ENCODE measurements at regions not wholly inside any gene's neighbourhood (a gene's known extent, or its start where the extent isn't known, plus 50 kb on each side); places are given as distances from the start of the nearest gene placed in this dataset.

GRCh38 chr10:62911210-62911963, 95.2 kb upstream of the EGR2 start:
- no peak for DNase-seq
- intact Hi-C loops (cut with DNase I): no loop called here
- Histone ChIP-seq H3K4me3 (no peak overlapping the region), H3K27ac (no peak overlapping the region), H3K9me3 (no peaks in the 10 kb centered on the region), H3K27me3 (no peaks in the 10 kb centered on the region), H3K36me3 (no peaks in the 10 kb centered on the region), H3K4me1 (peaks cover 0 to 15% (median 1%) of the 10 kb centered on the region in 3 donors)
- 79 to 88% methylated on average over 9 to 11 of the region's 11 CpGs for WGBS, 2 donors
- TF ChIP-seq CTCF (IDR thresholded peaks at IDR 0.05) (no peak), POLR2A (IDR thresholded peaks at IDR 0.05) (no peak)

- 60 to 61% methylated on average over 8 of the region's 8 CpGs for WGBS, 2 donors
- DNase-seq: no peak
- no peak overlapping the region for H3K4me3 ChIP-seq
- no peak for TF ChIP-seq CTCF (IDR thresholded peaks at IDR 0.05)
- no peak for TF ChIP-seq POLR2A (IDR thresholded peaks at IDR 0.05)
- H3K36me3 ChIP-seq: no peaks in the 10 kb centered on the region
- no peaks in the 10 kb centered on the region for H3K9me3 ChIP-seq
- intact Hi-C loops (cut with DNase I): no loop called here
- H3K27me3 ChIP-seq: no peaks in the 10 kb centered on the region
- H3K4me1 ChIP-seq: no peaks in the 10 kb centered on the region
- no peak overlapping the region for H3K27ac ChIP-seq
These were observed 91.5 kb upstream of the EGR2 start for GRCh38 chr10:62907470-62908212.

- no peak overlapping the region for H3K4me3 ChIP-seq
- intact Hi-C loops (cut with DNase I): no loop called here
- H3K36me3 ChIP-seq: no peaks in the 10 kb centered on the region
- 73 to 85% methylated on average over 5 of the region's 5 CpGs for WGBS, 2 donors
- H3K4me1 ChIP-seq: no peaks in the 10 kb centered on the region
- no peak for DNase-seq
- no peaks in the 10 kb centered on the region for H3K27me3 ChIP-seq
- TF ChIP-seq POLR2A (IDR thresholded peaks at IDR 0.05) (no peak), CTCF (IDR thresholded peaks at IDR 0.05) (no peak)
- no peak overlapping the region for H3K27ac ChIP-seq
- H3K9me3 ChIP-seq: no peaks in the 10 kb centered on the region
These were observed 88.2 kb upstream of the EGR2 start for GRCh38 chr10:62904281-62904875.

GRCh38 chr10:62903828-62904227, 87.7 kb upstream of the EGR2 start:
- Histone ChIP-seq H3K27ac (no peak overlapping the region), H3K4me1 (no peaks in the 10 kb centered on the region), H3K27me3 (no peaks in the 10 kb centered on the region), H3K4me3 (no peak overlapping the region), H3K9me3 (no peaks in the 10 kb centered on the region), H3K36me3 (no peaks in the 10 kb centered on the region)
- no peak for TF ChIP-seq POLR2A (IDR thresholded peaks at IDR 0.05)
- no peak for TF ChIP-seq CTCF (IDR thresholded peaks at IDR 0.05)
- WGBS, 2 donors: 38 to 54% methylated on average over 1 of the region's 1 CpG
- intact Hi-C loops (cut with DNase I): no loop called here
- DNase-seq: no peak

Data from esophagus squamous epithelium (tissue), 5 donors.